Middle frontal gyrus (tissue), 1 donor: ENCODE measurements at regions not wholly inside any gene's neighbourhood (a gene's known extent, or its start where the extent isn't known, plus 50 kb on each side); places are given as distances from the start of the nearest gene placed in this dataset.
"Not testable (repeated sequence)": the region's sequence is repeated elsewhere in the genome, so short reads cannot be mapped to it uniquely, and the experiment has no call there.

ENCODE experiments used
- DNase-seq: peaks from one replicate; pipeline ENCODE4 v3.0.0-alpha.2; 2015; ENCODE audit warnings: low spot score; ENCODE audit errors: extremely low spot score

DNA sequence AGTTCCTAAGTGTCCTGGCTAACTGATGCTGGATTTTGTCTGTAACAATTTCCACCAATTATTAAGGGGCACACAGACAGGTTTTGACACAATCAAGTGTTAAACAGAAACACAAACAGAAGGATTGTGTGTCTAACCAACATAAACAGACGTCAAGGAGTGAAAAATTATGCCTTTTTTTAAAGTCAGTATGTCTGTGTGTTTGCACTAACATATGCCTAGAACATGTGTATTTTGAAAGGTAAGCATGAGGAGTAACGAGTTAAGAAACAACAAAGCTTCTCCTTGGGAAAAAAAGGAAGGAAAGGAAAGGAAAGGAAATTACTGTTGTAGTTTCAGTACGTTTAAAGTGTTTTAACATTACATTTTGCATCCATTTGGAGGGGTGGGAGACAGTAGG is 466.3 kb upstream of the ID4 start:
- DNase-seq, result no peak

DNA sequence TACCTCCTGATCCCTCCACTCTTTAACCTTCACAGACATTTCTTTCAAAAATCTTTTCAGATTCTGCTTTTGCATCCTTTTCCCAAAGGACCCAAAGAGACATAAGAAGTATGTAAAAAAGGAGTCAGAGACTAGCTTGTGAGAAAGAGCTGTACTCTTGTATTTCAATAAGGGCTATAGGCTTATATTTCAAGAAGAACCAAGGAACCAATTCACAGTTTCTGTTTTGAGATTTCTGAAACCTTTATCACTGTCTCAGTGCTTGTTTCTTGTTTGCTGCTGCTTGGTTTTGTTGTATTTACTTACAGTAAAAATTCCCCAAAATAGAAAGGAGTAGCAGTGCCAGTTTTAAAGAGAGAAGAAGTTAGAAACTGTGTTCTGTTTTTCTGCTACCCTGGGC is 461.6 kb upstream of the ID4 start:
- no peak for DNase-seq

- DNase-seq, result no peak
Observed at GRCh38 chr6:19377722-19378121, 459.4 kb upstream of the ID4 start.

- DNase-seq, result no peak
Observed at GRCh38 chr6:19380293-19380692, 456.9 kb upstream of the ID4 start.

DNA sequence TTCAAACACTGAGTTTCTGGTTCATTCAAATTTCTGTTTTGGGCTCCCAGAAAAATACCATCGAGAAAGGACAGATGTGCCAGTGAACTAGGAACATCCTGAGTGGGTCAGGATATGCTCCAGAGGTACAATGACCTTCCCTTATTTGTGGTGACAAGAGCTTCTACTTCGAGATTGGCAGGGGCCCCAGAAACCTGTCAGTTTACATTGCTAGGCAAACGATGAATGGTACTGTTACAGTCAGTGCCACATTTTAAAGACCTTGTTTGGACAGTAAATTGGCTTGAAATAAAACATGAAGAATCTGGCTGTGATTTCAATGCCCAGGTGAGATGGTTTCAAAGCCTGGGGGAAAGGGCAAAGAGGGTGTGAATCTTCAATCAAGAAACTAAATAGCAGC is 454.5 kb upstream of the ID4 start:
- DNase-seq, result no peak

DNA sequence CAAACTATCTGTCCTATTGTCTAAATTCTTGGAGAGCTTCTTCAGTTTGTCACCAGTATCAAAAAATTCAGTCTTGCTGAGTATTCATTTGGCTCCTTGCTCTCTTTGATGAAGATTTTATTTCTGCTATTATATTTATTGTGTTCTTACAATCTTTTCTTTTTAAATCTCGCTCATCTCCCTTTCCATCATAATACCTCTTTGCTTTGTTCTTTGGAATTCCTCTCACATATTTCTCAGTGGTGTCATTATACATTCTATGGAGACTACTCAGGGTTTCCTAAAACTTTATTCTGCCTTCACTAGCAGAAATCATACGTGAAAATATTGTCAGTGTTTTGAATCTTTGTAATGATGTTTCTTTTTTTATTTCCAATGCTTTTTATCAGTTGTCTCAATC is 445.2 kb upstream of the ID4 start:
- DNase-seq, result no peak

DNA sequence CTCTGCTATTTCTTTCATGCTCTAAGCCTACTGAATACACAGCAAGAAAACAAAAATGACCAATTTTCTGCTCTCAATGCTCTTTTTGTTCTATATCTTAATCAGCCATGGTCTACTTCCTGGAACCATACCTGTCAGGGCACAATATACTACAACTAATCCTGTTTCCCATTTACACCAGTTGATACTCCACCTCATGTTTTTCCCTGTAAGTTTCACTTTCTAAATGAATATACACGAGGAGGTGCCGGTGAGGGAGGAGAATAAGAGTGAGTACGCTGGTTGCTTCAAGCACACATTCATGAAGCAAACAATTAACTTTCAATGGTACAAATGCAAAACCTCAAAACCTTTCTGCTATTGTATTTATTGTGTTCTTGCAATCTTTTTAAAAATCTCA is 443.1 kb upstream of the ID4 start:
- no peak for DNase-seq

GRCh38 chr6:19394687-19395086 is 442.5 kb upstream of the ID4 start:
- no peak for DNase-seq

GRCh38 chr6:19395316-19395715 is 441.9 kb upstream of the ID4 start:
- no peak for DNase-seq

- DNase-seq, result no peak
Observed at GRCh38 chr6:19399406-19399805, 437.8 kb upstream of the ID4 start.

- DNase-seq, result not testable (repeated sequence)
Observed at GRCh38 chr6:19404884-19405283, 432.3 kb upstream of the ID4 start.

- no peak for DNase-seq
Observed at GRCh38 chr6:19408331-19408730, 428.8 kb upstream of the ID4 start.

DNA sequence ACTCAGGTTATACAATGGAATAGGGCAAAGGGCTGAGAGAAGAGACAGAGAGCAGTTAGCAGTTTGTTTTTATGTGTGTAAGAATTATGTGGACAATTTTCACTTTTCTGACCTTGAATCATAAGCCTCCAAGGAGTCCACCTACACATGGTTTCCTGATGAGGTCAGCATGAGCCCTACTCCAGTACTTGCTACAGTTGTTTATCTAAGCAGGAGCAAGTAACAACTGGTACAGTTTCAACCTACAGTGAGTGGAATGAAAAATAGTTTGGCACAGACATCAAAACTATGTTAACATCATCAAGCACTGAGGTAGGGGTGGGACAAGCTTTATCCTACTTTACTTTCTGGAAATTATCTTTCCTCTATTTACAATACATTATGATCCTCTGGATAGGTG is 426.7 kb upstream of the ID4 start:
- no peak for DNase-seq

GRCh38 chr6:19413323-19413722 is 423.8 kb upstream of the ID4 start:
- no peak for DNase-seq

DNA sequence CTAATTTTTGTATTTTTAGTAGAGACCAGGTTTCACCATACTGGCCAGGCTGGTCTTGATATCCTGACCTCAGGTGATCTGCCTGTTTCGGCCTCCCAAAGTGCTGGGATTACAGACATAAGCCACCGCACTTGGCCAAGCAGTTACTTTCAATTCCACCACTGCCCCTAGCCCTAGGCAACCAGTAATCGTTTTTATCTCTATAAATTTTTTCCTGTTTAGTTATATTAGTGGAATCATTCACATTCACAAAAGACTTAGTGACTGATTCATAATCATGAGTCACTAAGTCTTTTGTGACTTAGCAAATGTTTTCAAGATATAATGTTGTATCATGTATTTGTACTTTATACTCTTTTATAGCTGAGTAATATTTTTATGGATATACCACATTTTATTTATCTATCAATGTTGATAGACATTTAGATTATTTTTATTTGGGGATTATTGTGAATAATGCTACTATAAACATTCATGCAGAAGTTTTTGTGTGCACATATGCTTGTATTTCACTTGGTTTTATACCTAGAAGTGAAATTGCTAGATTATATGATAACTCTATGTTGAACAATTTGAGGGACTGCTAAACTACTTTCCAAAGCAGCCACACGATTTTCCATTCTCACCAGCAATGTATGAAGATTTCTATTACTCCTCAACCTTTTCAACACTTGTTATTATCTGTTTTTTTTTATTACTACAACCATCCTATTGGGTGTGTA is 421.4 kb upstream of the ID4 start:
- DNase-seq, result no peak

GRCh38 chr6:19416811-19417210 is 420.4 kb upstream of the ID4 start:
- DNase-seq, result no peak

- no peak for DNase-seq
Observed at GRCh38 chr6:19417713-19418112, 419.5 kb upstream of the ID4 start.

DNA sequence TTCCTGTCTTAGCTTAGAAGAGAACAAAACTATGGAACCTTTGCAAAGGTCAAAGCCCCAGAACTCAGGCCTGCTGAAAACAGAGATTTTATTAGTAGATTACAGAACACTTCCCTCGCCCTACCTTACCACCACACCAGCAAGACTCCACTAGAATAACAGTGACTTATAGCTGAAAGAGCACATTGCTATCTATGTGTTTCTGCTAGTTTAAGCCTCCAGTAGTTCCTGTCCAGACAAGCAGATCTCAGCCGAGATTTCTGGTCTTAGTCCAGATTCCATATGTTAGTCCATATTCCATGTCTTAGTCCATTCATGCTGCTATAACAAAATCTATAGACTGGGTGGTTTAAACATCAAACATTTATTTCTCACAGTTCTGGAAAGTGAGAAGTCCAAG is 412.3 kb upstream of the ID4 start:
- DNase-seq, result no peak

- no peak for DNase-seq
Observed at GRCh38 chr6:19427548-19427947, 409.6 kb upstream of the ID4 start.

GRCh38 chr6:19432966-19433498 is 404.1 kb upstream of the ID4 start:
- no peak for DNase-seq

- no peak for DNase-seq
Observed at GRCh38 chr6:19434065-19434464, 403.1 kb upstream of the ID4 start.

DNA sequence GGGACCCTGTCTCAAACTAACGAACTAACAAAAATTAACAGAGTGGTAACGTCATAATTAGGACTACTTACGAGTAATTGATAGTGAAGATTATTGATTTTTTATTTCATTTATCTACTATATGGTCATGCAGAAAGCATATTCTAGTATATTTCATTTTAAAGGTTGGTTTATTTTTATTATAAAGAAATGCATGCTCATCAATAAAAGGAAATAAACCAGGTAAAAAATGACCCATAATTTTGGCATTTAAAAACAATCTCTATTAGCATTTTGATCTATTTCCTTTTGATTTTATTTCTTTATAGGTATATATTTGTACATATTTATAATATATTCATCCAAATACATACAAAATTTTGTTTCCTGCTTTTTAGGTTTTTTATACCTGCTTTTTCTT is 401.4 kb upstream of the ID4 start:
- DNase-seq, result no peak

DNA sequence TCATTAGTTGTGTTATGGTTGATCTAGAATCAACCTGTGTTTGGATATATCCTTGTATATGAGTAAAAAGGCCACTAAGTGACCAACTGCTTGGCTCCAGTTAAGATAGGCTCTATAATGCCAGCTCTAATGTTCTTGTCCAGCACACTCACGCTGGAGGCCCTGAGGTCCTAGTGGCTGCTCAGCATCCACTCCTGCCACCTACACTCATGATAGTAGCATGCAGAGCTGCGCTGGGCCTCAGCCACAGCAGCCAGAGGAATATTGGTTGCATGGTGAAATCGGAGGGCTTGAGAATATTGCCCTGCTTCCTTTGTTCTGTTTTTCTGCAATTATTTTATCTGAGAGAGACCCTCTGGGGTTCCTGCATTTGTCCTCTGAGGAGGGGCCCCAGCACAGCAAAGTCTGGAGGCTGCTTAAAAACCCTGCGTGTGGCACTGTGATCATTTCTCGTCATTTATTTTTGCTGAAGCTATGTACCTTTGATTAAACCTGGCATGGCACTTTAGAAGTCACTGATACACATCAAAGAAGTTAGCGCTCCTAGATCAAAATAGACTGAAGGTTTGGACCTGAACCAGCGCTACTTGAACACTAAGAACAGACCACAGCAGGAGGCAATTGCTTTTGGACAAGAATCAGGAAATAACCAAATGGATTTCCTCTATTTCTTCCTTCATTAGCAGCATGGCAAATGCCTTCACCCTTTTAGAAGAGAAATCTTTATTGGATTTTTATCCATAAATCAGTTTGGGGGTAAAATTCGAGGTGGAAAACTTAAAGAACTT is 398.4 kb upstream of the ID4 start:
- no peak for DNase-seq
